Inferior parietal cortex (tissue), 1 donor: ENCODE measurements at regions not wholly inside any gene's neighbourhood (a gene's known extent, or its start where the extent isn't known, plus 50 kb on each side); places are given as distances from the start of the nearest gene placed in this dataset.

ENCODE experiments used
- DNase-seq: peaks from one replicate; pipeline ENCODE4 v3.0.0-alpha.2; 2016; ENCODE audit errors: extremely low spot score

GRCh38 chr2:129689653-129690448, 289.6 kb upstream of the RAB6C start:
- DNase-seq, result no peak

GRCh38 chr2:129695496-129695895, 284.0 kb upstream of the RAB6C start:
- DNase-seq, result no peak

GRCh38 chr2:129698593-129698992, 280.9 kb upstream of the RAB6C start:
- DNase-seq, result no peak

GRCh38 chr2:129699781-129700573, 279.5 kb upstream of the RAB6C start:
- DNase-seq, result no peak

GRCh38 chr2:129702416-129703176, 276.9 kb upstream of the RAB6C start:
- DNase-seq, result no peak

- no peak for DNase-seq
Measured at GRCh38 chr2:129705085-129705484, 274.4 kb upstream of the RAB6C start.

GRCh38 chr2:129707800-129708199, 271.7 kb upstream of the RAB6C start:
- DNase-seq, result no peak

GRCh38 chr2:129708221-129708967, 271.1 kb upstream of the RAB6C start:
- DNase-seq, result no peak

GRCh38 chr2:129709001-129709955, 270.2 kb upstream of the RAB6C start:
- no peak for DNase-seq

GRCh38 chr2:129709956-129710598, 269.4 kb upstream of the RAB6C start:
- DNase-seq, result no peak

GRCh38 chr2:129710670-129711495, 268.6 kb upstream of the RAB6C start:
- no peak for DNase-seq

- no peak for DNase-seq
Measured at GRCh38 chr2:129711816-129712675, 267.4 kb upstream of the RAB6C start.

- DNase-seq, result no peak
Measured at GRCh38 chr2:129712676-129712985, 266.8 kb upstream of the RAB6C start.

- no peak for DNase-seq
Measured at GRCh38 chr2:129713337-129713736, 266.1 kb upstream of the RAB6C start.

GRCh38 chr2:129716781-129717559, 262.5 kb upstream of the RAB6C start:
- no peak for DNase-seq

GRCh38 chr2:129717560-129718130, 261.8 kb upstream of the RAB6C start:
- no peak for DNase-seq

GRCh38 chr2:129719335-129719734, 260.1 kb upstream of the RAB6C start:
- no peak for DNase-seq
